ENCODE measurements at regions not wholly inside any gene's neighbourhood (a gene's known extent, or its start where the extent isn't known, plus 50 kb on each side); places are given as distances from the start of the nearest gene placed in this dataset.

- Histone ChIP-seq H3K36me3 (ENCODE audit: control insufficient read depth, insufficient read depth, low read length) (no peaks in the 10 kb centered on the region), H3K4me3 (ENCODE audit: low read depth, low read length) (no peak overlapping the region), H3K27me3 (ENCODE audit: control insufficient read depth, insufficient read depth, low read length) (peaks cover 4% of the 10 kb centered on the region)
- no peak for DNase-seq (ENCODE audit: low read depth)
- TF ChIP-seq, protein P1, sequence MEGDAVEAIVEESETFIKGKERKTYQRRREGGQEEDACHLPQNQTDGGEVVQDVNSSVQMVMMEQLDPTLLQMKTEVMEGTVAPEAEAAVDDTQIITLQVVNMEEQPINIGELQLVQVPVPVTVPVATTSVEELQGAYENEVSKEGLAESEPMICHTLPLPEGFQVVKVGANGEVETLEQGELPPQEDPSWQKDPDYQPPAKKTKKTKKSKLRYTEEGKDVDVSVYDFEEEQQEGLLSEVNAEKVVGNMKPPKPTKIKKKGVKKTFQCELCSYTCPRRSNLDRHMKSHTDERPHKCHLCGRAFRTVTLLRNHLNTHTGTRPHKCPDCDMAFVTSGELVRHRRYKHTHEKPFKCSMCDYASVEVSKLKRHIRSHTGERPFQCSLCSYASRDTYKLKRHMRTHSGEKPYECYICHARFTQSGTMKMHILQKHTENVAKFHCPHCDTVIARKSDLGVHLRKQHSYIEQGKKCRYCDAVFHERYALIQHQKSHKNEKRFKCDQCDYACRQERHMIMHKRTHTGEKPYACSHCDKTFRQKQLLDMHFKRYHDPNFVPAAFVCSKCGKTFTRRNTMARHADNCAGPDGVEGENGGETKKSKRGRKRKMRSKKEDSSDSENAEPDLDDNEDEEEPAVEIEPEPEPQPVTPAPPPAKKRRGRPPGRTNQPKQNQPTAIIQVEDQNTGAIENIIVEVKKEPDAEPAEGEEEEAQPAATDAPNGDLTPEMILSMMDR (IDR thresholded peaks at IDR 0.05; ENCODE audit: insufficient read depth, low read depth, low read length): no peak
- ChIA-PET POLR2A (no interaction called here), CTCF (interaction anchor here (0.7 kb wide), 1 partner anchor 9 kb away, joined by 3 read pairs; no protein-coding TSS in a partner anchor)
These were observed 115.7 kb downstream of the ACKR3 start for GRCh38 chr2:236685361-236685760.

DNA sequence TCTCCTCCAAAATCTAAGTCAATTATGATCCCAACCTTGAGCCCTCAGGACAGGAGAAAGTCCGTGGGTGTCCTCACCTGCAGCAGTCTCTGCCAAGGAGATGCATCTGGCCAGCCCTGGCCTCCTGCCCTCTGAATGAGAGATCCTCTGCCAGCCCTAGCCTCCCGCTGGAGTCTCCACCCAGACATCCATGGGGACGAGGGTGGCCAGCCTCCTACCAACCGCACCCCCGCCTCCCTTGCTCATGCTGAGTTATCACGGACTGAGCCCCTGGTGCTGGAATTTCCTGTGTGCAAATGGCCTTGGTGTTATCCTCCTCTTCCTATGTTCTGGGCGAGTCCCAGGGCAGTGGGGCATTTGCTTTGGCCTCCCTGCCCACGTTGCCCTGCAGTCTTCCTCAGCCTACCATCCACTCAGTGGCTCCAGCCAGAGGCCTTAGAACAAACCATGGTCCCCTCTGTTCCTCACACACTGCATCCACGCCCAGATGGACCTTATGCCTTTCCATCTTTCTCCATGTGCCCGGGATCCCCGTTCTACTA is 116.4 kb downstream of the ACKR3 start:
- CTCF ChIA-PET: no interaction called here
- H3K36me3 ChIP-seq (ENCODE audit: control insufficient read depth, insufficient read depth, low read length): no peaks in the 10 kb centered on the region
- no peak for DNase-seq (ENCODE audit: low read depth)
- POLR2A ChIA-PET: no interaction called here
- no peak overlapping the region for H3K4me3 ChIP-seq (ENCODE audit: low read depth, low read length)
- TF ChIP-seq, protein P1 (IDR thresholded peaks at IDR 0.05; ENCODE audit: insufficient read depth, low read depth, low read length): no peak
- peaks cover 4% of the 10 kb centered on the region for H3K27me3 ChIP-seq (ENCODE audit: control insufficient read depth, insufficient read depth, low read length)

- Histone ChIP-seq H3K4me3 (ENCODE audit: low read depth, low read length) (no peak overlapping the region), H3K27me3 (ENCODE audit: control insufficient read depth, insufficient read depth, low read length) (peaks cover 4% of the 10 kb centered on the region), H3K36me3 (ENCODE audit: control insufficient read depth, insufficient read depth, low read length) (no peaks in the 10 kb centered on the region)
- DNase-seq (ENCODE audit: low read depth): no peak
- ChIA-PET CTCF (no interaction called here), POLR2A (no interaction called here)
- TF ChIP-seq, protein P1 (IDR thresholded peaks at IDR 0.05; ENCODE audit: insufficient read depth, low read depth, low read length): no peak
These were observed 116.9 kb downstream of the ACKR3 start for GRCh38 chr2:236686561-236686960.

DNA sequence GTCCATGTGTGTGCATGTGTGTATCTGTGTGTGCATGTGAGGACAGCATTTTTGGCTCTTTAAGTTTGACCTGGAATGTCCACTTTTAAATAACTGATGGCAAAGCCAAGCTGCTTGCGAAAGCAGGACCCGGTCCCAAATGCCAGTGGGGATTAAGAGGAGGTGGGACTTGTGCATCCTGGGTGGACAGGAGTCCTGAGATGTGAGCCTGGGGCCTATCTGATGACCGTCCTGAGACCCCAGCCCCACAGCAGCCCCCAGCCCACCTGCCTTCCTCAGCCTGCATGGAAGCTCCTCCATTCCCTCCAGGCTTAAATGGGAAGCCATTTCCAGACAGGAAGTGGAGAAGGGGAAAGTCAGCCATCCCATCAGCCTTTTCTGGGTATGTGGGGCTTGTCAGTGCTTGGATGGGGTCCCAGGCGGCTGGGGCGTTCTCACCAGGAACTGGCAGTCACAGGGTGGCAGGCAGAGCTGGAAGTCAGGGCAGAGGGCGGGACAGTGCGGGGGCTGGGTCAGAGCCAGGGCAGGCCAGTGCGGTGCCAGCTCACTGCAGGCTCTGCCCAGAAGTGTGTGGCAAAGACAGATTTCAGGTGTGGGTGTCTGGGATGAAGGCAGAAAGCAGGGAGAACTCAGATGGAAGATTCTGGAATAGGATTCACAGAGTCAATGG is 117.8 kb downstream of the ACKR3 start:
- TF ChIP-seq, protein P1 (IDR thresholded peaks at IDR 0.05; ENCODE audit: insufficient read depth, low read depth, low read length): no peak
- DNase-seq (ENCODE audit: low read depth): no peak
- ChIA-PET CTCF (interaction anchor here (1.1 kb wide), 1 partner anchor 12 kb away, joined by 3 read pairs; no protein-coding TSS in a partner anchor), POLR2A (no interaction called here)
- H3K36me3 ChIP-seq (ENCODE audit: control insufficient read depth, insufficient read depth, low read length): no peaks in the 10 kb centered on the region
- peaks cover 4% of the 10 kb centered on the region for H3K27me3 ChIP-seq (ENCODE audit: control insufficient read depth, insufficient read depth, low read length)
- no peak overlapping the region for H3K4me3 ChIP-seq (ENCODE audit: low read depth, low read length)

DNA sequence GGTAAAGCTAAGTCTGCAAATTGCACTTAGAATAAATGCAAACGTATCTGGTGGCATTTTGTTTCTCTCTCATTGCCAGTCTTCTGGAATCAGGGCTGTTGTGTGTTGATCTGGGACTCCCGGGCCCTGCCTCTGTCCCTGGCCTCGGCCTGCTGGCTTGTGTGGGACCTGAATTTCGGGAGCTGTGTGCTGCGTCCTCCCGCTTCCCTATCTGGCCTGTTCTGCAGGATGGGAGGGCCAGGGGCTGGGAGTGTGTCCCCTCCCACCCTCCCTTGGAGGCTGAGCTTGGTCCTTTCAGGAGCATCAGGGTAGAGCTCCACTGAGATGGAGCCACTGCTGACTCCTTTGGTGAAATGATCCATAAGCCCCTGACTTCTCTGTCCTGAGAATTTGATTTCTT is 118.5 kb downstream of the ACKR3 start:
- Histone ChIP-seq H3K36me3 (ENCODE audit: control insufficient read depth, insufficient read depth, low read length) (no peaks in the 10 kb centered on the region), H3K27me3 (ENCODE audit: control insufficient read depth, insufficient read depth, low read length) (peaks cover 4% of the 10 kb centered on the region), H3K4me3 (ENCODE audit: low read depth, low read length) (no peak overlapping the region)
- TF ChIP-seq, protein P1 (IDR thresholded peaks at IDR 0.05; ENCODE audit: insufficient read depth, low read depth, low read length): no peak
- ChIA-PET CTCF (interaction anchor here (1.1 kb wide), 1 partner anchor 11 kb away, joined by 3 read pairs; no protein-coding TSS in a partner anchor), POLR2A (no interaction called here)
- no peak for DNase-seq (ENCODE audit: low read depth)
